PC-3 (cell line): ENCODE measurements at regions not wholly inside any gene's neighbourhood (a gene's known extent, or its start where the extent isn't known, plus 50 kb on each side); places are given as distances from the start of the nearest gene placed in this dataset.

Experiments
- ATAC-seq: fragments of 200-7000 bp; cut with Tn5 transposase; 2 replicates; pipeline ENCODE4 v1.9.1; 2020; ENCODE audit warnings: mild to moderate bottlenecking, moderate library complexity
- BruUV-seq: library from RNA; stranded (reverse); fragments of 400-500 nt; replicated peaks from 2 replicates; lab custom pipeline; 2021; lab: Mats Ljungman, UMichigan
- CTCF ChIA-PET: fragments of 300-600 bp; sonication (Branson Sonifier 250); formaldehyde crosslinking; loops from one replicate; lab custom pipeline; 2022; ENCODE audit warnings: antibody characterized with exemption; lab: Charles Lee
- POLR2A ChIA-PET: fragments of 300-600 bp; sonication (Branson Sonifier 250); formaldehyde crosslinking; loops from one replicate; lab custom pipeline; 2022; ENCODE audit warnings: antibody characterized with exemption; ENCODE audit not compliant: unreplicated experiment; lab: Charles Lee
- DNase-seq: peaks from one replicate; pipeline ENCODE4 v3.0.0-alpha.2; 2015
- H2AFZ ChIP-seq: fragments of 300-600 bp; sonication (generic); 2 replicates; pipeline ENCODE4 v1.6.0; 2016; ENCODE audit warnings: antibody characterized with exemption, low read length
- H3F3A ChIP-seq: fragments of 300-600 bp; sonication (generic); one replicate; pipeline ENCODE4 v1.6.0; 2017; ENCODE audit warnings: antibody characterized with exemption, low read length, control low read depth, mild to moderate bottlenecking; ENCODE audit not compliant: unreplicated experiment
- H3K27ac ChIP-seq: fragments of 300-600 bp; sonication (generic); 2 replicates; pipeline ENCODE4 v1.5.1; 2016; ENCODE audit warnings: mild to moderate bottlenecking, low read length
- H3K27me3 ChIP-seq: fragments of 300-600 bp; sonication (generic); 2 replicates; pipeline ENCODE4 v1.6.1; 2016; ENCODE audit warnings: low read length, mixed read lengths
- H3K36me3 ChIP-seq: fragments of 300-600 bp; sonication (generic); 2 replicates; pipeline ENCODE4 v1.6.1; 2016; ENCODE audit warnings: low read depth, mixed run types, low read length, mixed read lengths
- H3K4me1 ChIP-seq: fragments of 300-600 bp; sonication (generic); 2 replicates; pipeline ENCODE4 v1.5.1; 2016; ENCODE audit warnings: low read length; ENCODE audit not compliant: insufficient read depth
- H3K4me2 ChIP-seq: fragments of 300-600 bp; sonication (generic); 2 replicates; pipeline ENCODE4 v1.6.0; 2016; ENCODE audit warnings: low read length
- H3K4me3 ChIP-seq: fragments of 300-600 bp; sonication (generic); 2 replicates; pipeline ENCODE4 v1.5.1; 2016; ENCODE audit warnings: mild to moderate bottlenecking, low read length, mixed read lengths
- H3K79me2 ChIP-seq: fragments of 300-600 bp; sonication (generic); 2 replicates; pipeline ENCODE4 v1.6.1; 2017; ENCODE audit warnings: low read length, mixed read lengths
- H3K9ac ChIP-seq: fragments of 300-600 bp; sonication (generic); 2 replicates; pipeline ENCODE4 v1.6.0; 2016; ENCODE audit warnings: mild to moderate bottlenecking, low read length
- H3K9me2 ChIP-seq: fragments of 300-600 bp; sonication (generic); replicated peaks from 2 replicates; pipeline ENCODE4 v1.6.1; 2016; ENCODE audit warnings: mixed run types, low read length, mixed read lengths
- H3K9me3 ChIP-seq: fragments of 300-600 bp; sonication (generic); 2 replicates; pipeline ENCODE4 v1.6.1; 2016; ENCODE audit warnings: low read length, mixed read lengths
- H4K20me1 ChIP-seq: fragments of 300-600 bp; sonication (generic); 2 replicates; pipeline ENCODE4 v1.6.1; 2016; ENCODE audit warnings: low read length, mixed read lengths
- CTCF ChIP-seq: fragments of 300-600 bp; sonication (generic); conservative IDR thresholded peaks from 2 replicates; pipeline ENCODE4 v1.5.1; 2017; ENCODE audit warnings: antibody characterized with exemption, low read depth, mild to moderate bottlenecking, low read length
- EZH2 ChIP-seq: fragments of 300-600 bp; sonication (generic); IDR thresholded peaks from one replicate; pipeline ENCODE4 v1.6.1; 2017; ENCODE audit warnings: antibody characterized with exemption, mild to moderate bottlenecking, low read length; ENCODE audit not compliant: unreplicated experiment
- EZH2phosphoT487 ChIP-seq: fragments of 300-600 bp; sonication (generic); IDR thresholded peaks from 2 replicates; pipeline ENCODE4 v1.6.1; 2018; ENCODE audit warnings: mild to moderate bottlenecking, antibody characterized with exemption, low read length, borderline replicate concordance
- intact Hi-C: fragments of 100-400 bp; cut with micrococcal nuclease; formaldehyde crosslinking; loops from 2 replicates; pipeline ENCODE4 v1.9.0; 2023

- H3K9me3 ChIP-seq = no peaks in the 10 kb centered on the region
- no TSS peak for BruUV-seq
- no peak for ATAC-seq
Measured at GRCh38 chr4:4808086-4808485, 51.4 kb upstream of the MSX1 start.

GRCh38 chr4:4805887-4806286 is 53.6 kb upstream of the MSX1 start:
- ChIA-PET POLR2A (no interaction called here), CTCF (interaction anchor here (0.5 kb wide), 1 partner anchor 222 kb away, joined by 3 read pairs; no protein-coding TSS in a partner anchor)
- intact Hi-C loops = no loop called here
- no peaks in the 10 kb centered on the region for H3K36me3 ChIP-seq
- H3K9me2 ChIP-seq = no peaks in the 10 kb centered on the region
- H3K4me1 ChIP-seq = no peaks in the 10 kb centered on the region
- H3K79me2 ChIP-seq = no peaks in the 10 kb centered on the region
- TF ChIP-seq EZH2phosphoT487 (no peak), EZH2 (no peak), CTCF (no peak)
- DNase-seq = no peak
- no peak overlapping the region for H3K9ac ChIP-seq
- no peaks in the 10 kb centered on the region for H3K9me3 ChIP-seq
- H3K4me2 ChIP-seq = no peak overlapping the region
- H3K4me3 ChIP-seq = no peak overlapping the region
- H2AFZ ChIP-seq = no peak overlapping the region
- no peaks in the 10 kb centered on the region for H3F3A ChIP-seq
- no peak overlapping the region for H3K27ac ChIP-seq
- no peaks in the 10 kb centered on the region for H4K20me1 ChIP-seq
- no TSS peak for BruUV-seq
- H3K27me3 ChIP-seq = 0 out of 2 replicates have a peak, but pooled peaks cover 3% of the 10 kb centered on the region
- no peak for ATAC-seq

More at GRCh38 chr4:4808086-4808485, 51.4 kb upstream of the MSX1 start:
- no peaks in the 10 kb centered on the region for H3F3A ChIP-seq
- POLR2A ChIA-PET = no interaction called here
- H3K36me3 ChIP-seq = no peaks in the 10 kb centered on the region
- no peaks in the 10 kb centered on the region for H3K9me2 ChIP-seq
- TF ChIP-seq EZH2 (no peak), EZH2phosphoT487 (no peak)
- intact Hi-C loops = no loop called here
- no peak overlapping the region for H3K27ac ChIP-seq
- H4K20me1 ChIP-seq = no peaks in the 10 kb centered on the region
- CTCF ChIA-PET = no interaction called here
- no peaks in the 10 kb centered on the region for H3K79me2 ChIP-seq
- H3K4me2 ChIP-seq = no peak overlapping the region
- H3K4me1 ChIP-seq = no peaks in the 10 kb centered on the region
- no peak overlapping the region for H3K4me3 ChIP-seq
- H3K27me3 ChIP-seq = peaks cover 16% of the 10 kb centered on the region; the same call in 1 of the 2 replicates
- no peak overlapping the region for H3K9ac ChIP-seq
- DNase-seq = no peak
- H2AFZ ChIP-seq = no peak overlapping the region

- POLR2A ChIA-PET = no interaction called here
- H3K4me2 ChIP-seq = no peak overlapping the region
- ATAC-seq = no peak
- no peaks in the 10 kb centered on the region for H3K4me1 ChIP-seq
- intact Hi-C loops = no loop called here
- no peak for DNase-seq
- H3K79me2 ChIP-seq = no peaks in the 10 kb centered on the region
- no peaks in the 10 kb centered on the region for H3K9me3 ChIP-seq
- no peak overlapping the region for H3K9ac ChIP-seq
- TF ChIP-seq CTCF (no peak), EZH2phosphoT487 (no peak), EZH2 (no peak)
- H3K36me3 ChIP-seq = no peaks in the 10 kb centered on the region
- H4K20me1 ChIP-seq = no peaks in the 10 kb centered on the region
- no peak overlapping the region for H2AFZ ChIP-seq
- no TSS peak for BruUV-seq
- no peaks in the 10 kb centered on the region for H3F3A ChIP-seq
- no peak overlapping the region for H3K27ac ChIP-seq
- H3K27me3 ChIP-seq = peaks cover 13% of the 10 kb centered on the region; the same call in 1 of the 2 replicates
- CTCF ChIA-PET = no interaction called here
- no peaks in the 10 kb centered on the region for H3K9me2 ChIP-seq
- no peak overlapping the region for H3K4me3 ChIP-seq
Measured at GRCh38 chr4:4803912-4804296, 55.6 kb upstream of the MSX1 start.
